ENCODE measurements at regions not wholly inside any gene's neighbourhood (a gene's known extent, or its start where the extent isn't known, plus 50 kb on each side); places are given as distances from the start of the nearest gene placed in this dataset.

- no peak for DNase-seq
Measured at GRCh38 chr11:45472716-45473317, 186.7 kb upstream of the SYT13 start.

GRCh38 chr11:45471266-45471665 is 185.1 kb upstream of the SYT13 start:
- no peak for DNase-seq

- no peak for DNase-seq
Measured at GRCh38 chr11:45470794-45471167, 184.6 kb upstream of the SYT13 start.

GRCh38 chr11:45470151-45470793 is 184.1 kb upstream of the SYT13 start:
- DNase-seq, result no peak

- no peak for DNase-seq
Measured at GRCh38 chr11:45468267-45468856, 182.2 kb upstream of the SYT13 start.

GRCh38 chr11:45463541-45463940 is 177.4 kb upstream of the SYT13 start:
- DNase-seq, result no peak

- no peak for DNase-seq
Measured at GRCh38 chr11:45461514-45461913, 175.4 kb upstream of the SYT13 start.

GRCh38 chr11:45459491-45459890 is 173.3 kb upstream of the SYT13 start:
- no peak for DNase-seq

GRCh38 chr11:45458269-45458668 is 172.1 kb upstream of the SYT13 start:
- no peak for DNase-seq

- DNase-seq, result no peak
Measured at GRCh38 chr11:45457649-45458048, 171.5 kb upstream of the SYT13 start.

GRCh38 chr11:45456686-45457085 is 170.5 kb upstream of the SYT13 start:
- no peak for DNase-seq

GRCh38 chr11:45455536-45455935 is 169.4 kb upstream of the SYT13 start:
- DNase-seq, result no peak

- DNase-seq, result no peak
Measured at GRCh38 chr11:45454917-45455401, 168.8 kb upstream of the SYT13 start.

GRCh38 chr11:45453721-45454120 is 167.6 kb upstream of the SYT13 start:
- DNase-seq, result no peak

GRCh38 chr11:45451766-45452440 is 165.8 kb upstream of the SYT13 start:
- DNase-seq, result no peak

GRCh38 chr11:45450189-45450588 is 164.0 kb upstream of the SYT13 start:
- no peak for DNase-seq

- no peak for DNase-seq
Measured at GRCh38 chr11:45449036-45449601, 163.0 kb upstream of the SYT13 start.

GRCh38 chr11:45448561-45448960 is 162.4 kb upstream of the SYT13 start:
- DNase-seq, result no peak

GRCh38 chr11:45446998-45447397 is 160.9 kb upstream of the SYT13 start:
- no peak for DNase-seq

- no peak for DNase-seq
Measured at GRCh38 chr11:45446434-45446833, 160.3 kb upstream of the SYT13 start.

GRCh38 chr11:45444796-45445195 is 158.7 kb upstream of the SYT13 start:
- DNase-seq, result no peak

GRCh38 chr11:45440111-45440510 is 154.0 kb upstream of the SYT13 start:
- DNase-seq, result no peak

GRCh38 chr11:45436966-45437365 is 150.8 kb upstream of the SYT13 start:
- DNase-seq, result no peak

- no peak for DNase-seq
Measured at GRCh38 chr11:45436118-45436517, 150.0 kb upstream of the SYT13 start.

Measured in NCI-H510A treated with DMSO at 0.1 percent for 48 hours (cell line).